ENCODE measurements at regions not wholly inside any gene's neighbourhood (a gene's known extent, or its start where the extent isn't known, plus 50 kb on each side); places are given as distances from the start of the nearest gene placed in this dataset.

DNA sequence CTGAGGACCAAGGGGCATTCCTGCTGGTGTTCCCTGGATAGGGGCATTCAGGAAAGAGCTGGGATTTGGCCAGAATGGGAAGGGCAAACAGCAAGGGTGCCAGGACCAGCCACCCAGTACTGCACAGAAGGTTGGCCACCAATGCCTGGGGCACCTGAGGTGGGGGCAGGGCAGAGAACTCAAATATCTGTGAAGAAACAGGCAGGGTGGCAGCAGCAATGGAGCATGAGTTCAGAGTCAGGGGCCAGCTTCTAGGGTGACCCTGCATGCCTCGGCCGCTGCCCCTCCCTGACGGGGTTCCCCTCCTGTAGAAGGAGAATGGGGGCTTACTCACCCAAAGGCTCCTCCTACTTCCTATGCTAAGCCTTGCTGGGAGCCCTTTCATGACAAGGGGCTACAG, 79.3 kb upstream of the SHANK2 start:
- DNase-seq, result no peak
- Mint-ChIP-seq H3K9me3 (peaks cover 16% of the 10 kb centered on the region), H3K4me3 (no peak overlapping the region), H3K36me3 (ENCODE audit: low read depth) (no peaks in the 10 kb centered on the region), H3K27ac (no peak overlapping the region), H3K4me1 (ENCODE audit: low read depth) (no peaks in the 10 kb centered on the region), H3K27me3 (no peaks in the 10 kb centered on the region)

DNA sequence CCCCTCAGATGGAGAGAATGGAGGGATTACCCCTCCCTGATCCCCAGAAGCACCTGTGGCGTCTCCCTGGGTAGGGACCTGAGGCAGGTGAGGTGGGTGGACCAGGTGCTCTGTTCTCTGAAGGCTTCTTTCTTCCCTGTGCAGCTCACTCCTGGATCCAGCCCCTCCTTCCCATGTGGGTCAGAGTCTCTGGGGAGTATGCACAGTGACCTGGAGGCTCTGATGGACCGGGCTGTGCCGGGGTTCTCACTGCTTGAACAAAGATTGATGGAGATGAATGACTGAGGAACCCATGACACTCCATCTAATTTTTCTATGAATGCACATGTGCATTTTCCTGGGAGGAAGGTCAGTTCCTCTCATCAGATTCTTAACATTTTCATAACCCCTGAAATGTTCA, 78.6 kb upstream of the SHANK2 start:
- no peak overlapping the region for H3K27ac Mint-ChIP-seq
- H3K4me3 Mint-ChIP-seq, result no peak overlapping the region
- no peaks in the 10 kb centered on the region for H3K36me3 Mint-ChIP-seq (ENCODE audit: low read depth)
- DNase-seq, result no peak
- H3K9me3 Mint-ChIP-seq, result peaks cover 16% of the 10 kb centered on the region
- H3K4me1 Mint-ChIP-seq (ENCODE audit: low read depth), result no peaks in the 10 kb centered on the region
- no peaks in the 10 kb centered on the region for H3K27me3 Mint-ChIP-seq

DNA sequence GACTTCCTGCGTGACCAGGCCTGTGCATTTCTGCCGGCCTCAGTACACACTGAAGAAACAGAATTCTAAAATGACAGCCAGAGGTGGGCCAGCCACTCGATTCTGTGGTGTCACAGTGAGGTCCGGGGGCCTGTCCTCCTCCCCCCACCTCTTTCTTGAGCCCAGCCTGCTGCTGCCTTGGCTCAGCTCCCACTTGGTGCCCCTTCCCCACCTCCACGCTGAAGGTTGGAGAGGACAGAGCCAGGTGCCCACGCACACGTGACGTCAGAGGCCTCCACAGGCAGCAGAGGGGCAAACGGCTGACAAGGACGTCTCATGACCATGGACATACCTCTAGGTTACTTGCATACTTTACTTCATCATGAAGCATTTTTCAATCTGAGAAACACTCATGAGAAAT, 78.0 kb upstream of the SHANK2 start:
- Mint-ChIP-seq H3K27ac (no peak overlapping the region), H3K4me3 (no peak overlapping the region), H3K27me3 (no peaks in the 10 kb centered on the region), H3K9me3 (peaks cover 16% of the 10 kb centered on the region), H3K4me1 (ENCODE audit: low read depth) (no peaks in the 10 kb centered on the region), H3K36me3 (ENCODE audit: low read depth) (no peaks in the 10 kb centered on the region)
- DNase-seq, result no peak

DNA sequence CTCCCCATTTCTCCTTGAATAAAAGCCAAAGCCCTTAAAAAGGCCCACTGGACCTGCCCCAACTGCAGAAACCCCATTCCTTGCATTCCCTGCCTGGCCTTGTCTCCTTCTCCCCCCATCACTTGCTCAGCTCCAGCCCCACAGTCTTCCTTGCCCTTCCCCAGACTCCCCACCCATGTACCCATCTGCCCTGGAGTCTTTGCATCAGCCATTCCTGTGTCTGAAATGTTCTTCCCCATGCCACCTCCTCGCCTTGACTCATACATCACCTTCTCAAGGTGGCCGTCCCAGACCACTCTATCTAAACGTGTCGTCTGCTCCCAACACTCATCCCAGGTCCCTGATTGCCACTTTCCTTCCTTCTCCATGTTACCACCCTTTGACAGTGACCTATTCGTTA, 77.4 kb upstream of the SHANK2 start:
- H3K27ac Mint-ChIP-seq, result no peak overlapping the region
- H3K4me3 Mint-ChIP-seq, result no peak overlapping the region
- peaks cover 16% of the 10 kb centered on the region for H3K9me3 Mint-ChIP-seq
- H3K36me3 Mint-ChIP-seq (ENCODE audit: low read depth), result no peaks in the 10 kb centered on the region
- H3K27me3 Mint-ChIP-seq, result peaks cover 2% of the 10 kb centered on the region
- no peak for DNase-seq
- no peaks in the 10 kb centered on the region for H3K4me1 Mint-ChIP-seq (ENCODE audit: low read depth)

DNA sequence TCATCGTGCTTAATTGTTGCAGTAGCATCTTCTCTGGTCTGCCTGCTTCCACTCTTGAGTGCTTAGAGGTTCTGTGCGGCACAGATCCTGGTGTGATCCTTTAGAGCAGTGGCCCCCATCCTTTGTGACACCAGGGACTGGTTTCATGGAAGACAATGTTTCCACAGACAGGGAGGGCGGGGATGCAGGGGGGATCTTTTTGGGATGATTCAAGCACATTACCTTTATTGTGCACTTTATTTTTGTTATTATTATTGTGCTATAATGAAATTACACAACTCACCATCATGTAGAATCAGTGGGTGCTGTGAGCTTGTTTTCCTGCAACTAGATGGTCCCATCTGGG, 76.8 kb upstream of the SHANK2 start:
- H3K4me3 Mint-ChIP-seq, result no peak overlapping the region
- H3K27me3 Mint-ChIP-seq, result peaks cover 5% of the 10 kb centered on the region
- H3K4me1 Mint-ChIP-seq (ENCODE audit: low read depth), result no peaks in the 10 kb centered on the region
- H3K36me3 Mint-ChIP-seq (ENCODE audit: low read depth), result no peaks in the 10 kb centered on the region
- peaks cover 16% of the 10 kb centered on the region for H3K9me3 Mint-ChIP-seq
- H3K27ac Mint-ChIP-seq, result no peak overlapping the region
- DNase-seq, result no peak

DNA sequence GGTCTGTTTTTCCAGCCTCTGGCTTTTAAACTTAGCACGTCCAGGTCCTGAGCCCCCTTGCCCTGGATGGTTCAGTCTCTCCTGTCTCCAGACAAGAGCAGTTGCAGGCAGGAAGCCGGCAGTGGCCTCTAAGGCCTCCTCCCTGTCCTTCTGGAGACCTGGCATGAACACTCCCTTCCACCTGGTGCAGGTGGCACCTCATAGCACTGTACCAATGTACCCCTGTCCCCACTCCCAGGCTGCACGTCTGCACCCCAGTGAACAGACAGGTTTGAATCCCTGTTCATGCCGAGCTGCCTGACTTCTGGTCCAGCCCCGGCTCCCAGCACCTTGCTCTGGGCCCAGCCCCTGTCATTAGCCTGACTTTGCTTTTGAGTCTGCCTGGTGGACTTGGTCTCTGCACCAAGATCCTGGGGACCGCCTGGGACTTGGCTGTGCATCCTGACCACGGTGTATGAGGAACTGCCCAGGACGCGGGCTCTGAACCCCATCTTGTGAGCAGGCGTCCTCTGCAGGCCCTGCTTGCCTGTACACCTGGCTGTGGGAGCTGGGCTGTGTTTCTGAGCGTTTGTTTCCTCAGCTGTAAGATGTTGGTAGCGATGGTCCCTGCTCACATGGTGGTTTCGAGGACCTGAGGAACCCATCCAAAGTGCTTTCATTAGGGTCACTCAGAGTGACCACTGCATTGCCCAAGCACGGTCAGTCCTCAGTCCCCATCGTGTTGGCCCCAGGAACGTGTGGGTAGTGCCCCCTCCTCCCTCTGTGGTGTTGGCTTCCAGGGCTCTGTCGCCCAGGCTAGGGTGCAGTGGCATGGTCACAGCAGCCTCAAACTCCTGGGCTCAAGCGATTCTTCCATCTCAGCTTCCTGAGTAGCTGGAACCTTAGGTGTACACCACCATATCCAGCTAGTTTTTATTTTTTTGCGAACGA, 75.0 kb upstream of the SHANK2 start:
- Mint-ChIP-seq H3K27ac (no peak overlapping the region), H3K27me3 (peaks cover 8% of the 10 kb centered on the region), H3K36me3 (ENCODE audit: low read depth) (no peaks in the 10 kb centered on the region), H3K4me1 (ENCODE audit: low read depth) (no peaks in the 10 kb centered on the region), H3K9me3 (peaks cover 4% of the 10 kb centered on the region), H3K4me3 (no peak overlapping the region)
- DNase-seq, result no peak

DNA sequence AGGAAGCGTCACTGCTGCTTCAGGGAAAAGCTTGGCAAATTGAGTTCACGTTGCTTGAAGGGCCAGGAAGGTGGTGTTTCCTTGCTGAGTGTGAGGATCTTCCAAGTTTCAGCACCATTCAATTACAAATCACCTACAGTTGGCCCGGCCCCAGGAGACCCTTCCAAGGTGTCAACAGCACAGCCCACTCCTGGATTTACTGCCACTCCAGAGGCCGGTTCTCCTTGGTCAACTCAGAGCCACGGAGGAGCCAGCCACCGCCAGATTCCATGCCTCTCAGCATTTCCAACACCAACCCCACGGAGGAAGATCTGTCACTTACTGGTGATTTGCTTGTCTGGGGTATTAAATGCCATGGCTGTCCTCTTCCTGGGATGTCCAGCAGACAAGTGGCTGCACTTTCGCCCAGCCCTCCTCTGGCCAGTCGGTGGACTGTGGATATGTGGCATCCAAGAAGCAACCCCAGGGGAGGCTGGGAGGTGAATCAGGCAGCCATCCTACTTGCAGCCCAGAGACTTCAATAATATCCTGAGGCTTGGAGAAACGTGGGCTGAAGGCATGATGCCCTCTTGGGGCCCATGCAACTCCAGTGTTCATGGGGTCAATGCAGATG, 74.1 kb upstream of the SHANK2 start:
- DNase-seq, result no peak
- no peak overlapping the region for H3K4me3 Mint-ChIP-seq
- H3K9me3 Mint-ChIP-seq, result no peaks in the 10 kb centered on the region
- peaks cover 8% of the 10 kb centered on the region for H3K27me3 Mint-ChIP-seq
- H3K36me3 Mint-ChIP-seq (ENCODE audit: low read depth), result no peaks in the 10 kb centered on the region
- no peaks in the 10 kb centered on the region for H3K4me1 Mint-ChIP-seq (ENCODE audit: low read depth)
- no peak overlapping the region for H3K27ac Mint-ChIP-seq

DNA sequence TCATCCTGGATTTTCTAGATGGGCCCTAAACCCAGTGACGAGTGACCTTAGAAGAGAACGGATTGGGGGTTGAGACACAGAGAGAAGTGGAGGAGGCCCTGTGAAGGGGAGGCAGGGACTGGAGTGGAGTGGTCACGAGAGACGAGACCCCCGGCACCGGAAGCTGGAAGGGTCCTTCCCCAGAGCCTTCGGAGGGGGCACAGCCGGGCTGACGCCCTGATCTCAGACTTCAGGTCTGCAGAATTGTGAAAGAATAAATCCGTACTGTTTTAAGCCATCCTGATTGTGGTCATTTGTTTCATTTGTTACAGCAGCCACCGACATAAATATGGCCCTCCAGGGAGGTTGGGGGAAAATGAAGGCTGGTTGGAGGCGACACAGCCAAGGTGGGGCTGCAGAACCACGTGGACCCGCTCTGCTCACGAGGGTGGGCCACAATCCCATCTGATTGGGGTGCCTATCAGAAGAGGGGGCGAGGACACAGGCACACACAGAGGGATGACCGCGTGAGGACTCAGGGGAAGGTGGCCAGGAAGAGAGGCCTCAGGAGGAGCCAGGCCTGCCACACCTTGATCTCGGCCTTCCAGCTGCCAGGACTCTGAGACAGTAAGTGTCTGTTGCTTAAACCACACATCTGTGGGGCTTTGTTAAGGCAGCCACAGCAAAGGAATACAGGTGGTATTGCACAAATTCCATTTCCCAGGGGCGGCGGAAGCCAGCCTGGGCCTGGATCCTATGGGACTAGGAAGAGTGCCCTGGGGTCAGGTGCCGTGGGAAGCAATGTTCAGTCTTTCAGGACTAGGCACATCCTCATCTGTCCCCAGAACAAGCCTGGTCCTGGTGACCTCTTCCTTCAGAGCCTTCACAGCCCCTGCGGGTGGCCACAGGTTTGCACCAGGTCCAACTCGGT, 73.3 kb upstream of the SHANK2 start:
- no peak overlapping the region for H3K27ac Mint-ChIP-seq
- H3K9me3 Mint-ChIP-seq, result no peaks in the 10 kb centered on the region
- H3K36me3 Mint-ChIP-seq (ENCODE audit: low read depth), result no peaks in the 10 kb centered on the region
- no peaks in the 10 kb centered on the region for H3K4me1 Mint-ChIP-seq (ENCODE audit: low read depth)
- no peak overlapping the region for H3K4me3 Mint-ChIP-seq
- peaks cover 8% of the 10 kb centered on the region for H3K27me3 Mint-ChIP-seq
- no peak for DNase-seq

DNA sequence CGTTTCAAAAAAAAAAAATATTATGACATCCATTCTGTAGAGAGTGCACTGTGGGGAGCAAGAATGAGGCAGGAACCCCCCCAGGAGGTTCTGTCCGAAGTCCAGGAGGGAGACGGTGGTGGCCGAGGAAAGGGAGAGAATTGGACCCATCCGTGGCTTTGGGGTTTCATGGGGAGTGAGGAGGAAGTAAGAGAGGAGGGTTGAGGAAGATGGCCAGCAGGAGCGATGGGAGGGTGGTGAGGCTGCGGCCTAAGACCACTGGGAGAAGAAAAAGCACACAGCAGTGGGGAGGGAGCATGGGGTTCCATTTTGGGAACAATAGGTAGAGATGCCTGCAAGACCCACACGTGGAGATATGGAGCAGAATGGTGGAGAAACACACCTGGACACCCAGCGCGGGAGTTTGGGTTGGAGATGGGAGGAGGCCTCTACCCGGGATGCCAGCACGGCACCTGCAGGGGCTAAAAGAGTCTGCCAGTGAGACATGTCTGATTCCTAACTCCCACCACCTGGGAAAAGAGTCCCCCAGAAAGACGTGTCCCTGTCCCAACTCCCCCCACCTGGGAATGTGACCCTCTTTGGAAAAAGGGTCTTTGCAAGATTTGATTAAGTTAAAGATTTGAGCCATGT, 72.5 kb upstream of the SHANK2 start:
- H3K4me1 Mint-ChIP-seq (ENCODE audit: low read depth), result no peaks in the 10 kb centered on the region
- H3K9me3 Mint-ChIP-seq, result no peaks in the 10 kb centered on the region
- H3K27ac Mint-ChIP-seq, result no peak overlapping the region
- H3K4me3 Mint-ChIP-seq, result no peak overlapping the region
- H3K36me3 Mint-ChIP-seq (ENCODE audit: low read depth), result no peaks in the 10 kb centered on the region
- no peak for DNase-seq
- H3K27me3 Mint-ChIP-seq, result peaks cover 8% of the 10 kb centered on the region

DNA sequence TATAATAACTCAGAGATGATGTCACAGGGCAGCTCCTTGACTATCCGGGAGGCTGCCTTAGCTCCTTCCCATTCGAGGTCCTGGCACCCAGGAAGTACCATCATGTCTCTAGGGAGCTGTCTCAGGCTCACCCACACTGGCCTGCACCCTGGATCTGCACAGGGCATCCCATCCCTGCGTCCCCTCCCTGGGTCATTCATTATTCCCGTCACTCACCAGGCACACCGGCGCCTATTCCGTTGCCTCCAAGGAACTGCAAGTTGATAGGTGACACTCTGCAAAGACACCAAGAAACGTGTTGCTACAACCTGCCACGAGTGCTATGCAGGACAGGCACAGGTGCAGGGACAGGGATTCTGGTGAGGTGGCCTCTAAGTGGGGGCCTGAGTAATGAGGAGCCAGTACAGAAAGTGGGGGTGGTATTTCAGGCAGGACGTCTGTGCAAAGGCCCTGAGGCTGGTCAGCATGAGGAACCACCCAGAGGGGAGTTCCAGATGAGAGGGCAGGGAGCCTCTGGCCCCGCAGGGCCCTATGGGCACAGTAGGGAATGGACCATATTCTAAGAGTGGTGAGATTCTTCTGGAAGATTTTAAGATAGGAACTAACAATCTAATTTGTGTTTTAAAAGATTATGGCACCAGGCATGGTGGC, 71.6 kb upstream of the SHANK2 start:
- H3K4me1 Mint-ChIP-seq (ENCODE audit: low read depth), result no peaks in the 10 kb centered on the region

DNA sequence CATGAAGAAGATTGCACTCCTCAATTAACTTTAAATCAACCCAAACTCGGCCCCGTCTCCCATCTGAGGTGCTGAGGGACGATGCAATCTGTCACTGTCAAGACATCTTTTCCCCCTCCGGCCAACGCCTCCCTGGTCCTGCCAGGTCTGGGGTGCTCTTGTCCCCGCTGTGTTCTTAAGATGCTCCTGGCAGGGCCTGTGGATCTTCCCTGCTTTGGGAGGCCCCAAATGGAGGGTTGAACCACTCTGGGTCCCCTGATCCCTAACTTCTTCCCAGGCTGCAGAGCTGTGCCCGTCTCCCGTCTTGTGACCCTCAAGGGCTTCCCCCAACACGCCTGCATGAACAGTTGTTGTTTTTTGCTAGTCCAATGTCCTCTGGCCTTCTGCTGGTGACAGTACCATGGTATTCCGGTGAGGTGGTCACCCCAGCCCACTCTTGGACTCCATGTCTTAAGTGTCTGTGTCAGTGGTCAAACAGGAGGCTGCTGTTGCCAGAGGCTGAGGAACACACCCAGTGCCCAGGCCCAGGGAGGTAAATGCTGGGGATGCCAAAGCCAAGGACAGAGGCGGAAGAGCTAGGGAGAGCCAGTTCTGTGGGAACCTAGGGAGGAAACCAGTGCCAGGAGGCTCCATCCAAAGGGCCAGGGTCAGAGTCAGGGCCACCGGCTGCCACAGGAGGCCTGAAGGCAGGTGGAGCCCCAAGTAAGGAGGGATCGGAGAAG, 70.6 kb upstream of the SHANK2 start:
- peaks cover 3% of the 10 kb centered on the region for H3K9me3 Mint-ChIP-seq
- no peaks in the 10 kb centered on the region for H3K36me3 Mint-ChIP-seq (ENCODE audit: low read depth)
- DNase-seq, result no peak
- no peak overlapping the region for H3K27ac Mint-ChIP-seq
- no peak overlapping the region for H3K4me3 Mint-ChIP-seq
- H3K27me3 Mint-ChIP-seq, result peaks cover 16% of the 10 kb centered on the region
- no peaks in the 10 kb centered on the region for H3K4me1 Mint-ChIP-seq (ENCODE audit: low read depth)

More for the DNA sequence above, 71.6 kb upstream of the SHANK2 start:
- Mint-ChIP-seq H3K36me3 (ENCODE audit: low read depth) (no peaks in the 10 kb centered on the region), H3K4me3 (no peak overlapping the region), H3K9me3 (peaks cover 3% of the 10 kb centered on the region), H3K27ac (no peak overlapping the region), H3K27me3 (peaks cover 13% of the 10 kb centered on the region)
- no peak for DNase-seq

DNA sequence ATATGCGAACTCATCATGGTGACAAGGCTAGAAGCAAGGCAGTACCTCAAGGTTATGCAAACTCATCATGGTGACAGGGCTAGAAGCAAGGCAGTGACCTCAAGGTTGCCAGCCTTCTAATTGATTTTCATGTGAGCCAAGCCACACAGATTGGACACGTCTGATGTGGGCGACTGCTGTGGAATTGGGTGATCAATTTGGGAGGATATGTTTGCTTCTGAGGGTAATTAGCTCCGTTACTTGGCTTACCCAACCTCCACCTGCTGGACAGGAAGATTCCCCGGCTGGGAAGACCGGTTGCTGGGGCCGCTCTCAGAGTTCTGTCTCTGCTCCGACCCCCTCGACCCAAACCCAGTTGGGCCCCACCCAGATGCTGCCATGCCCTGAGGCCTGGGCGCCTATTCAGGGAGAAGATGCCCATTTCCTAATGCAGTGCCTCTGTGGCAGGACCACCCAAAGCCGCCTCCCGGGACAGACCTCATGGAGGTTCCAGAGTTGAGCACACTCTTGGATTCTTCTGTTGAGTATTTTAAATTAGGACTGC, 69.9 kb upstream of the SHANK2 start:
- H3K4me3 Mint-ChIP-seq, result no peak overlapping the region
- no peaks in the 10 kb centered on the region for H3K36me3 Mint-ChIP-seq (ENCODE audit: low read depth)
- peaks cover 18% of the 10 kb centered on the region for H3K27me3 Mint-ChIP-seq
- DNase-seq, result no peak
- no peak overlapping the region for H3K27ac Mint-ChIP-seq
- H3K4me1 Mint-ChIP-seq (ENCODE audit: low read depth), result no peaks in the 10 kb centered on the region
- peaks cover 5% of the 10 kb centered on the region for H3K9me3 Mint-ChIP-seq

DNA sequence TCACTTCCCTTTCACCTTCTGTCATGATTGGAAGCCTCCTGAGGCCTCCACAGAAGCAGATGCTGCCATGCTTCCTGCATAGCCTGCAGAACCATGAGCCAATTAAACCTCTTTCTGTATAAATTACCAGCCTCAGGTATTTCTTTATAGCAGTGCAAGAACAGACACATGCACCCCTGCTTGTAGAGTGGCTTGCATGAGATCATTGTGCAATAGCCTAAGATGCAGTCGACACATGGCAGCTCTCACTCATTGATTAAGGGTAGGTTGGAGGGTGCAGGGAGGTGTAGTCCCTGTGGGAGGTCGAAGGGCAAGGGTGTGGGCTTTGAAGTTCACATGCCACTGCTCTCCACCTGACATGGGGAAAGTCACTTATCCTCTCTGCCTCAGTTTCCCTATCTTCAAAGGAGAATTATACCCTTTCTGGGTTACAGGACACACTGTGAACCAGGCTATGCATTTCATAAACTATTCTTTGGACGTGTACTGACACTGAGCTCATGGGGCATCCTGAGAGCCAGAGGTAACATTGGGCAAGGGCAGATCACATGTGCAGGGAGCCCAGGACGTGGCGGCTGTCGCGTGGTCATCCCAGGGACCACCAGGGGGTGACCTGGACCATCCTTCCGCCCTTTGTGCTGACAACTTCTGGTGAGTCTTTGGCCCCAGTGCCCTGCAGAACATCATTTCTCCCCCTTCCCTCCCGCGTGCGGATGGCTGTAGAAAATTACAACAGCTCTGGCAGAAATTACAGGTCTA, 69.2 kb upstream of the SHANK2 start:
- H3K4me3 Mint-ChIP-seq, result no peak overlapping the region

More for the DNA sequence above, 69.2 kb upstream of the SHANK2 start:
- H3K4me1 Mint-ChIP-seq (ENCODE audit: low read depth), result no peaks in the 10 kb centered on the region
- H3K36me3 Mint-ChIP-seq (ENCODE audit: low read depth), result no peaks in the 10 kb centered on the region
- H3K27me3 Mint-ChIP-seq, result peaks cover 19% of the 10 kb centered on the region
- no peak overlapping the region for H3K27ac Mint-ChIP-seq
- peaks cover 6% of the 10 kb centered on the region for H3K9me3 Mint-ChIP-seq
- no peak for DNase-seq
